ENCODE measurements at regions not wholly inside any gene's neighbourhood (a gene's known extent, or its start where the extent isn't known, plus 50 kb on each side); places are given as distances from the start of the nearest gene placed in this dataset.

DNA sequence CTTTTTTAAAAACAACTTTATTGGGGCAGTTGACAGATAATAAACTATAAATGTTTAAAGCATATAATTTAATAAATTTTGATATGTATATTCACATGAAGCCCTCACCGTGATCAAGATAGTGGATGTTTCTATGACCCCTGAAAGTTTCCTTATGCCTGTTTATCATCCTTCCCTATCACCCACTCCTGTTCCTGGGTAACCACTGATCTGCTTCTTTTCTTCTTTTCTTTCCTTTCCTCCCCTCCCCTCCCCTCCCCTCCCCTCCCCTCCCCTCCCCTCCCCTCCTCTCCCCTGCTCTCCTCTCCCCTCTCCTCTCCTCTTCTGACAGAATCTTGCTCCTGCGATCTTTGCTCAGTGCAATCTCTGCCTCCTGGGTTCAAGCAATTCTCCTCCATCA is 193.7 kb upstream of the CDH13 start:
- DNase-seq (no peak), ATAC-seq (no peak), FAIRE-seq (no peak)
- no peaks in the 10 kb centered on the region for H3K9me3 ChIP-seq
- H3K27ac ChIP-seq, result no peak overlapping the region
- H3K4me1 ChIP-seq, result no peaks in the 10 kb centered on the region
- intact Hi-C loops (cut with DNase I), result no loop called here
- peaks cover 0 to 15% (median 2%) of the 10 kb centered on the region in 4 donors for H3K27me3 ChIP-seq
- TF ChIP-seq, protein P1, sequence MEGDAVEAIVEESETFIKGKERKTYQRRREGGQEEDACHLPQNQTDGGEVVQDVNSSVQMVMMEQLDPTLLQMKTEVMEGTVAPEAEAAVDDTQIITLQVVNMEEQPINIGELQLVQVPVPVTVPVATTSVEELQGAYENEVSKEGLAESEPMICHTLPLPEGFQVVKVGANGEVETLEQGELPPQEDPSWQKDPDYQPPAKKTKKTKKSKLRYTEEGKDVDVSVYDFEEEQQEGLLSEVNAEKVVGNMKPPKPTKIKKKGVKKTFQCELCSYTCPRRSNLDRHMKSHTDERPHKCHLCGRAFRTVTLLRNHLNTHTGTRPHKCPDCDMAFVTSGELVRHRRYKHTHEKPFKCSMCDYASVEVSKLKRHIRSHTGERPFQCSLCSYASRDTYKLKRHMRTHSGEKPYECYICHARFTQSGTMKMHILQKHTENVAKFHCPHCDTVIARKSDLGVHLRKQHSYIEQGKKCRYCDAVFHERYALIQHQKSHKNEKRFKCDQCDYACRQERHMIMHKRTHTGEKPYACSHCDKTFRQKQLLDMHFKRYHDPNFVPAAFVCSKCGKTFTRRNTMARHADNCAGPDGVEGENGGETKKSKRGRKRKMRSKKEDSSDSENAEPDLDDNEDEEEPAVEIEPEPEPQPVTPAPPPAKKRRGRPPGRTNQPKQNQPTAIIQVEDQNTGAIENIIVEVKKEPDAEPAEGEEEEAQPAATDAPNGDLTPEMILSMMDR (IDR thresholded peaks at IDR 0.05), result no peak
- WGBS, 2 donors, result 67 to 68% methylated on average over 1 to 2 of the region's 2 CpGs
- no peaks in the 10 kb centered on the region for H3K36me3 ChIP-seq
- H3K4me3 ChIP-seq, result no peak overlapping the region

DNA sequence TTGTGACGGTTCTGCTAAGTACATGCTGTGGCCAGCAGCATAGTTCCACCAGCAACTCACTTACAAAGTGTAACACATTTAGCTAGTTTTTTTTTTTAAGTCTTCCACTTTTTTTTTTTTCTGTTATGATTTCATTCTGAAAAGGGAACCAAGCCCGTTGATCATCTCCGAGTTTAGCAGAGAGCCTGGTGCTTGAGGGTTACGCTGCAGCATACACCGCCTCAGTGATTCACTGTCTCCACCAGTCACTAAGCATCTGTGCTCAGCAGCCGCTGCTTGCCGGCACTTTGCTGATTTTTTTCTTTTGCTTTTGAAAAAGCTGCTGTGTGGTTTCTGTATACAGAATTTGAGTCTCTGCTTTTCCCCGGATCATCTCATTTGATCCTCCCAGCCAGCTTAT is 194.5 kb upstream of the CDH13 start:
- no peak overlapping the region for H3K27ac ChIP-seq
- DNase-seq, result no peak
- peaks cover 0 to 14% (median under 1%) of the 10 kb centered on the region in 4 donors for H3K27me3 ChIP-seq
- TF ChIP-seq, protein P1 (IDR thresholded peaks at IDR 0.05), result no peak
- H3K9me3 ChIP-seq, result no peaks in the 10 kb centered on the region
- intact Hi-C loops (cut with DNase I), result no loop called here
- no peaks in the 10 kb centered on the region for H3K4me1 ChIP-seq
- no peaks in the 10 kb centered on the region for H3K36me3 ChIP-seq
- no peak for FAIRE-seq
- no peak overlapping the region for H3K4me3 ChIP-seq
- 56 to 60% methylated on average over 8 of the region's 8 CpGs for WGBS, 2 donors
- ATAC-seq, result no peak

DNA sequence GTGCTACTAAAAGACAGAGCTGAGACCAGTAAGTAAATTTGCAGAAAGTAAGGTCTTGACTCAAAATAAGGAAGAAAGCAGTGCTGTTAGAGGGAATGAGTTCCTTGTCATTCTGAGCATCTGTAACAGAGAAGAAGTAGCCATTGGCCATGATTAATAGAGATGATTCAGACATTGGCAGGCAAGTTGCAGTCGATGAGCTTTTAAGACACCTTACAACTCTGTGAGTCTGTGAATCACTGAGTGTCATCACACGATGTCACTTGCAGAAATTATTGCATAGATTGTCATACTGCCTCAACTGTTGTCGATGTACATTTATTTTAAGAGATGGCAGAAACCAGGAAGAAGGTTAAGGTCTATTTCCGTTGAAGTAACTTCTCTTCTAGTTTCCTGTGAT is 201.1 kb upstream of the CDH13 start:
- H3K36me3 ChIP-seq, result no peaks in the 10 kb centered on the region
- no peaks in the 10 kb centered on the region for H3K9me3 ChIP-seq
- DNase-seq (no peak), ATAC-seq (no peak), FAIRE-seq (no peak)
- no peaks in the 10 kb centered on the region for H3K4me1 ChIP-seq
- no peak overlapping the region for H3K27ac ChIP-seq
- WGBS, 2 donors, result 57 to 62% methylated on average over 4 of the region's 4 CpGs
- intact Hi-C loops (cut with DNase I), result no loop called here
- TF ChIP-seq, protein P1 (IDR thresholded peaks at IDR 0.05), result no peak
- H3K4me3 ChIP-seq, result no peak overlapping the region
- H3K27me3 ChIP-seq, result peaks cover 0 to 21% (median 0%) of the 10 kb centered on the region in 4 donors

DNA sequence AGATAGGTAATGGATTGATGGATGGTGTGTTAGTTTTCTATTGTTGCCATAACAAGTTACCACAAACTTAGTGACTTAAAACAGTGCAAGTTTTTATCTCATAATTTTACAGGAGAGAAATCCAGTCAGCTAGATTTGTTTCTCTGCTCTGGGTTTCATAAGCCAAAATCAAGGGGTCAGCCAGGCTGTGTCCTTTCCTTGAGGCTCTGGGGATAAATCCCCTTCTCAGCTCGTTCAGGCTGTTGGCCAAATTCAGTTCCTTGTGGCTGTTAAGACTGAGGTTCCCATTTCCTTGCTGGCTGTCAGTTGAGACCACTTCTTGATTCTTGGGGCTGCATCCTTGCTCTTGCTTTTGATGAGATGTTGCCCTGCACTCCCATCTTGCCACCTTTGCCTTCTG is 204.9 kb upstream of the CDH13 start:
- no peak overlapping the region for H3K27ac ChIP-seq
- WGBS, 2 donors, result 23 to 53% methylated on average over 1 of the region's 1 CpG
- ATAC-seq, result no peak
- intact Hi-C loops (cut with DNase I), result no loop called here
- H3K9me3 ChIP-seq, result no peaks in the 10 kb centered on the region
- H3K36me3 ChIP-seq, result no peaks in the 10 kb centered on the region
- H3K27me3 ChIP-seq, result peaks cover 0 to 11% (median 0%) of the 10 kb centered on the region in 4 donors
- FAIRE-seq, result no peak
- H3K4me3 ChIP-seq, result no peak overlapping the region
- TF ChIP-seq, protein P1 (IDR thresholded peaks at IDR 0.05), result no peak
- H3K4me1 ChIP-seq, result no peaks in the 10 kb centered on the region
- DNase-seq, result no peak

DNA sequence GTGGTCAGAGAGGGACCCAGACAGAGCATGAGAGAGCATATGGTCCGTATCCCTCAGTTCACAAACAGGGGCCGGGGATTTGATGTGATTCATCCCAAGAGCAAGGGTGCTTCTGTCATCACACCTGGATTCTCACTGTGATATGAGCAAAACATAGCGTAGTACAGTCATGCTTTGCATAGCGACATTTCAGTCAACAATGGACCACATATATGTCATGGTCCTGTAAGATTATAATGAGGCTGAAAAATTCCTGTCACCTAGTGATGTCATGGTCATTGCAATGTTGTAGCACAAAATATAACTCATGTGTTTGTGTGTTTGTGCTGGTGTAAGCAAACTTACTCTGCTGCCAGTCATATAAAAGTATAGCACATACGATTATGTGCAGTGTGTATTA is 207.4 kb upstream of the CDH13 start:
- no peak overlapping the region for H3K27ac ChIP-seq
- H3K4me3 ChIP-seq, result no peak overlapping the region
- FAIRE-seq (no peak), DNase-seq (no peak), ATAC-seq (no peak)
- intact Hi-C loops (cut with DNase I), result no loop called here
- H3K27me3 ChIP-seq, result peaks cover 0 to 9% (median 0%) of the 10 kb centered on the region in 4 donors
- H3K36me3 ChIP-seq, result no peaks in the 10 kb centered on the region
- WGBS, 2 donors, result 78 to 83% methylated on average over 5 of the region's 5 CpGs
- TF ChIP-seq, protein P1 (IDR thresholded peaks at IDR 0.05), result no peak
- no peaks in the 10 kb centered on the region for H3K9me3 ChIP-seq
- no peaks in the 10 kb centered on the region for H3K4me1 ChIP-seq
